DND-41 (cell line): ENCODE measurements at regions not wholly inside any gene's neighbourhood (a gene's known extent, or its start where the extent isn't known, plus 50 kb on each side); places are given as distances from the start of the nearest gene placed in this dataset.

Experiments
- ATAC-seq: fragments of 200-7000 bp; cut with Tn5 transposase; 3 replicates; pipeline ENCODE4 v1.9.1; 2021; ENCODE audit warnings: low read depth; ENCODE audit not compliant: insufficient read depth
- DNase-seq: peaks from one replicate; pipeline ENCODE4 v3.0.0-alpha.2; 2020
- H2AFZ ChIP-seq: 2 replicates; pipeline ENCODE4 v1.6.0; 2012; ENCODE audit warnings: low read depth, low read length
- H3K27ac ChIP-seq: 2 replicates; pipeline ENCODE4 v1.5.1; 2012; ENCODE audit warnings: low read length, inconsistent platforms
- H3K27me3 ChIP-seq: fragments of 200-600 bp; sonication (generic); 2 replicates; pipeline ENCODE4 v1.6.0; 2012; ENCODE audit warnings: low read length, mild to moderate bottlenecking, inconsistent platforms; ENCODE audit not compliant: insufficient read depth, poor library complexity
- H3K36me3 ChIP-seq: 2 replicates; pipeline ENCODE4 v1.5.1; 2012; ENCODE audit warnings: low read length, inconsistent platforms; ENCODE audit not compliant: insufficient read depth
- H3K4me1 ChIP-seq: 2 replicates; pipeline ENCODE4 v1.5.1; 2012; ENCODE audit warnings: mild to moderate bottlenecking, low read length; ENCODE audit not compliant: insufficient read depth
- H3K4me2 ChIP-seq: 2 replicates; pipeline ENCODE4 v1.6.0; 2012; ENCODE audit warnings: mild to moderate bottlenecking, moderate library complexity, low read length, inconsistent platforms; ENCODE audit not compliant: insufficient read depth
- H3K4me3 ChIP-seq, 2 experiments: fragments of 200-600 bp in 1 of 2; shearing (Covaris generic) in 1 of 2; 2 replicates each; pipeline ENCODE4 v1.5.1; 2012 to 2016; ENCODE audit warnings: inconsistent platforms in 2 of 2, low read length in 2 of 2, mild to moderate bottlenecking in 2 of 2, low read depth in 1 of 2, moderate library complexity in 1 of 2
- H3K79me2 ChIP-seq: 2 replicates; pipeline ENCODE4 v1.6.0; 2012; ENCODE audit warnings: low read length, inconsistent platforms; ENCODE audit not compliant: insufficient read depth
- H3K9ac ChIP-seq: 2 replicates; pipeline ENCODE4 v1.6.0; 2012; ENCODE audit warnings: low read depth, mild to moderate bottlenecking, inconsistent platforms, low read length, moderate library complexity
- H3K9me3 ChIP-seq: 2 replicates; pipeline ENCODE4 v1.5.1; 2012; ENCODE audit warnings: low read length, moderate library complexity, mild to moderate bottlenecking, inconsistent platforms; ENCODE audit not compliant: insufficient read depth, severe bottlenecking
- H4K20me1 ChIP-seq: 2 replicates; pipeline ENCODE4 v1.6.0; 2012; ENCODE audit warnings: low read length; ENCODE audit not compliant: insufficient read depth
- CTCF ChIP-seq: IDR thresholded peaks from 2 replicates; pipeline ENCODE4 v1.5.1; 2012; ENCODE audit warnings: borderline replicate concordance, low read length, moderate library complexity, mild to moderate bottlenecking; ENCODE audit not compliant: poor library complexity, severe bottlenecking; ENCODE audit errors: extremely low read depth
- EZH2 ChIP-seq: IDR thresholded peaks from 3 replicates; pipeline ENCODE4 v1.6.1; 2012; ENCODE audit warnings: borderline replicate concordance, low read depth, mild to moderate bottlenecking, moderate library complexity, low read length, inconsistent platforms; ENCODE audit not compliant: severe bottlenecking

- H3K4me3 ChIP-seq = no peak overlapping the region
- no peaks in the 10 kb centered on the region for H3K79me2 ChIP-seq
- no peak overlapping the region for H3K9ac ChIP-seq
- H3K36me3 ChIP-seq = no peaks in the 10 kb centered on the region
- H3K27me3 ChIP-seq = no peaks in the 10 kb centered on the region
- H3K4me1 ChIP-seq = no peaks in the 10 kb centered on the region
- no peaks in the 10 kb centered on the region for H3K9me3 ChIP-seq
- H4K20me1 ChIP-seq = no peaks in the 10 kb centered on the region
- H2AFZ ChIP-seq = no peak overlapping the region
- DNase-seq (no peak), ATAC-seq (no peak)
- TF ChIP-seq CTCF (no peak), EZH2 (no peak)
- no peak overlapping the region for H3K27ac ChIP-seq
- H3K4me2 ChIP-seq = no peak overlapping the region
Measured at GRCh38 chr17:15006421-15007128, 258.6 kb downstream of the PMP22 start.

GRCh38 chr17:15000661-15001060, 264.5 kb downstream of the PMP22 start:
- TF ChIP-seq CTCF (no peak), EZH2 (no peak)
- Histone ChIP-seq H3K4me1 (no peaks in the 10 kb centered on the region), H3K79me2 (no peaks in the 10 kb centered on the region), H3K4me2 (no peak overlapping the region), H2AFZ (no peak overlapping the region), H3K27me3 (no peaks in the 10 kb centered on the region), H3K27ac (no peak overlapping the region), H3K4me3 (no peak overlapping the region), H3K9me3 (no peaks in the 10 kb centered on the region), H3K9ac (no peak overlapping the region), H4K20me1 (no peaks in the 10 kb centered on the region), H3K36me3 (no peaks in the 10 kb centered on the region)
- DNase-seq = no peak
- ATAC-seq = no peak

GRCh38 chr17:14997290-14997689, 267.8 kb downstream of the PMP22 start:
- no peak overlapping the region for H3K4me2 ChIP-seq
- H3K9me3 ChIP-seq = no peaks in the 10 kb centered on the region
- DNase-seq (no peak), ATAC-seq (no peak)
- TF ChIP-seq EZH2 (no peak), CTCF (no peak)
- no peaks in the 10 kb centered on the region for H3K79me2 ChIP-seq
- H3K9ac ChIP-seq = no peak overlapping the region
- H3K4me3 ChIP-seq = no peak overlapping the region
- no peaks in the 10 kb centered on the region for H3K4me1 ChIP-seq
- H2AFZ ChIP-seq = no peak overlapping the region
- H3K36me3 ChIP-seq = no peaks in the 10 kb centered on the region
- no peaks in the 10 kb centered on the region for H3K27me3 ChIP-seq
- no peaks in the 10 kb centered on the region for H4K20me1 ChIP-seq
- H3K27ac ChIP-seq = no peak overlapping the region

- Histone ChIP-seq H3K4me2 (no peak overlapping the region), H3K9me3 (no peaks in the 10 kb centered on the region), H2AFZ (no peak overlapping the region), H3K27ac (no peak overlapping the region), H3K27me3 (peaks cover 4% of the 10 kb centered on the region), H4K20me1 (no peaks in the 10 kb centered on the region), H3K79me2 (no peaks in the 10 kb centered on the region), H3K4me1 (no peaks in the 10 kb centered on the region), H3K36me3 (no peaks in the 10 kb centered on the region), H3K4me3 (no peak overlapping the region), H3K9ac (no peak overlapping the region)
- TF ChIP-seq EZH2 (no peak), CTCF (no peak)
- ATAC-seq (no peak), DNase-seq (no peak)
Measured at GRCh38 chr17:14986127-14986526, 279.0 kb downstream of the PMP22 start.
